Fibroblast of lung (primary cell): ENCODE measurements at regions not wholly inside any gene's neighbourhood (a gene's known extent, or its start where the extent isn't known, plus 50 kb on each side); places are given as distances from the start of the nearest gene placed in this dataset.

ENCODE experiments used
- EZH2 ChIP-seq: IDR thresholded peaks from 2 replicates; pipeline ENCODE4 v1.5.1; 2012; ENCODE audit warnings: low read length, control low read depth, mild to moderate bottlenecking; ENCODE audit errors: missing control alignments
- TF ChIP-seq, protein P1 (sequence below), 2 donors: IDR thresholded peaks in 1 of 2; conservative IDR thresholded peaks in 1 of 2; 1 replicate in 1 of 2; 2 replicates in 1 of 2; pipeline ENCODE4 v1.5.1; 2011 to 2012; ENCODE audit warnings: low read length in 2 of 2, control low read depth in 1 of 2, inconsistent platforms in 1 of 2, low read depth in 1 of 2, mild to moderate bottlenecking in 1 of 2

DNA sequence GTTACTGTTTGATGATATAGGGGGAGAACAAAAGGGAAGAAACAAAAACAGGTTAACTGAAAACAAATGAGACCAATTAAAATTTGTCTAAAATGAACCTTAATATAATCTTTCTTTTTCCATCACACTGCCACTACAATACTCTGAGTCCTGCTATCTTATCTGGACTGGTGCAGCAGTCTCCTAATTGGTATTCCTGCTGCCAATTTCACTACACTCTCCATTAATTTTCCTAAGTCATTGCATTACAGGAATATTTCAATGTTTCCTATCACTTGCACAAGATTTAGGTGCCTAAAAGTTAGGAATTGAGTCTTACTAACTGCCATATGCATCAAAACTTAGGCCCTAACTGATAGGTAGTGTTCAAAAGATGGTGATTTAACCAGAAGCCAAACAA is 884.9 kb upstream of the MGAT4C start:
- TF ChIP-seq, protein P1, sequence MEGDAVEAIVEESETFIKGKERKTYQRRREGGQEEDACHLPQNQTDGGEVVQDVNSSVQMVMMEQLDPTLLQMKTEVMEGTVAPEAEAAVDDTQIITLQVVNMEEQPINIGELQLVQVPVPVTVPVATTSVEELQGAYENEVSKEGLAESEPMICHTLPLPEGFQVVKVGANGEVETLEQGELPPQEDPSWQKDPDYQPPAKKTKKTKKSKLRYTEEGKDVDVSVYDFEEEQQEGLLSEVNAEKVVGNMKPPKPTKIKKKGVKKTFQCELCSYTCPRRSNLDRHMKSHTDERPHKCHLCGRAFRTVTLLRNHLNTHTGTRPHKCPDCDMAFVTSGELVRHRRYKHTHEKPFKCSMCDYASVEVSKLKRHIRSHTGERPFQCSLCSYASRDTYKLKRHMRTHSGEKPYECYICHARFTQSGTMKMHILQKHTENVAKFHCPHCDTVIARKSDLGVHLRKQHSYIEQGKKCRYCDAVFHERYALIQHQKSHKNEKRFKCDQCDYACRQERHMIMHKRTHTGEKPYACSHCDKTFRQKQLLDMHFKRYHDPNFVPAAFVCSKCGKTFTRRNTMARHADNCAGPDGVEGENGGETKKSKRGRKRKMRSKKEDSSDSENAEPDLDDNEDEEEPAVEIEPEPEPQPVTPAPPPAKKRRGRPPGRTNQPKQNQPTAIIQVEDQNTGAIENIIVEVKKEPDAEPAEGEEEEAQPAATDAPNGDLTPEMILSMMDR (conservative IDR thresholded peaks at IDR 0.05 in 1 of 2, IDR thresholded peaks at IDR 0.05 in 1 of 2; ENCODE audit: low read depth in 1 of 2, low read length in 2 of 2), result no peak
- no peak for TF ChIP-seq EZH2
